DMS79 (cell line): ENCODE measurements at regions not wholly inside any gene's neighbourhood (a gene's known extent, or its start where the extent isn't known, plus 50 kb on each side); places are given as distances from the start of the nearest gene placed in this dataset.
"Not testable (repeated sequence)": the region's sequence is repeated elsewhere in the genome, so short reads cannot be mapped to it uniquely, and the experiment has no call there.

ENCODE experiments used
- DNase-seq: peaks from one replicate; lab custom pipeline; 2025; lab: John Stamatoyannopoulos, UW

DNA sequence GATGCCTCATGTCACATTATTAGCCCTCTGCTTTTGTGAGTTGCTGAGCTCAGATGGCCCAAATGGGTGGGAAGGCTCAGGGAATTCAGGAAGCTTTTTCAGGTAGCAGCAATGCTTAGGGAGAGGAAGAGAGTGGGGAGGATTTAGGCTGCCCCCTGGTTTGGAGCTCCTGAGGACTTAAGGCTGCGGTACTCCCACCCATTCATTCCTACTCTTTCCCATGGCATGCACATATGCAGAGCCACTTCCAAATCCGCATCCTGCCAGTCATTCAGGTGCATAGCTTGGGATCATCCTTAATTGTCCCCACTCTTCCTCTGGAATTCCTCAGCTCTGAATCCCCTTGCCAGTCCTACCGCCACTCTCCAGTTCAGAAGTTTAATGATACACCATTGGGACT is 343.1 kb upstream of the FRG2C start:
- no peak for DNase-seq

DNA sequence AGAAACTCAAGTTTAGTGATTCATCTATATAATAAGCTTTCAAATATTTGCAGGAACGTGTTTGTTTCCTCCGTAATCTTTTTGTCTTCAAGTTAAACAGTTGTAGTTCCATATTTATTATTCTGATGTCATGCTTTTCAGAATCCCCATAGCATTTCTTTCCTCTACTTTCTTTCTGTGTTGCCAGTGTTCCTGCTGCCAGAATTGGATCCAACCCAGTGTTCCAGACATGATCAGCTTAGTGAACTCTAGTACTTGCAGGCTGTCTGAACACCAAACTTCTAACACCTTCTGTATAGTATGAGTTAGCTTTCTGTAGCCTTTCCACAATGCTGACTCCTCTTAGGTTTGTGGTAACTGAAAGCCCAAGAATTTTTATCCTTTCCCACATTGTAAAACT is 340.2 kb upstream of the FRG2C start:
- not testable (repeated sequence) for DNase-seq

DNA sequence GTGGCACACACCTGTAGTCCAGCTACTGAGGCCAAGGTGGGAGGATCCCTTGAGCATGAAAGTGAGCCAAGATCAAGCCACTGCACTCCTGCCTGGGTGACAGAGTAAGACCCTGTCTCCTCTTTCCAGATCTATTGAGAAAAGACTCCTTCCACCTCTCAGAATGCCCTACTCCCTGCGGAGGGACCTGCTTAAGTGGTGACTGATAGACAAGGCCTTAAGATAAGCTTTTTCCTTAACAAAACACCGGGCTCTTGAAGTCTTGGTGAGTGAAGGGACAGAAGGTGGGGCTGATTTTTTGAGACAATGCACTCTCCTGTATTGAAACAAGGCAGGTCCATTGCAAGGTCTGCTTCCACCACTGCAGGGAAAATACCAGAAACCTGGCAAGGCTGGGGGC is 338.4 kb upstream of the FRG2C start:
- DNase-seq = no peak

DNA sequence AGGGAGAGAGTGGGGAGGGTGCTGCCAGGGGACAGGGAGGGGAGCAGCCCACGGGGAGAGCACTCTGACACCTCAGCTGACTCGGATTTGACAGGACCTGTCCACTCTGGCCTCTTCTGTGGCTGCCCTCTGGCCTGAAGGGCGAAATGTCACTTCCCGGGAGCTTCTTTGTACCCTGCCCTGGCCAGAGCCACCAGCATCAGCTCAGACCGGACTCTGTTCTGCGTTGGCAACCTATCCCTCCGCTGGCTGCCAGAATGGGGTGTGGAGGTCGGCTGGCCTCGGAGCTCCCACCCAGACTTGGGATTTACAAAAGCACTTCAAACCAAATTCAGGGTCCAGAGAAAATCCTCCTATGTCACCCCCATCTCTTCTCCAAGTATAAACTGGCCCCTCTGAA is 336.7 kb upstream of the FRG2C start:
- no peak for DNase-seq

DNA sequence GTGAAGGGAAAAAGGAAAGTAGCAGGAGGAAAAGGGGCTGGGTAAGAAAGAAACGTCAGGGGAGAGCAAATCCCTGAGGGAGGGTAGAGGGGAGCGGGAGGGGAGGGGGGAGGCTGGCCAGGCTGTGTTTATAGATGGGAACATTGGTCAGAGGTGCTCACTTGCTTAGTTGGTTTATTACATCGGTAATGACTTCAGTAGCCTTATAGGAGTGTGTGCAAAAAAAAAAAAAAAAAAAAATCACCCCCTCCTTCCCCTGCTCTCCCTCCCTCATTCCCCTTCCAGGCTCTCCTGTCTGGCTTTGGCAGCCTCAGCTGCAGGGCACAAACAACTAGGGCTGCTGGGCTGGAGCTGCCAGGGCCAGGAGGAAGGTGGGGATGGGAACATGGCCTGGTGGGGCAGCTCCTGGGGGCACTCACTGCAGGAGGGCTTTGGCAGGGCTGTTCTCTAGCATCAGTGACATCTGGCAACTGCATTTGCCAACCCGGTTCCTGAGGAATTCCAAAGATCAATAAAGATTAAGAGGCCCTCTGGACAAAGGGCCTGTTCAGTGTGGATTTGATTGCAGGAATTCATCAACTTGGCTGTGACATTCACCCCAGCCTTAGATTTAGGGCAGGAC is 334.5 kb upstream of the FRG2C start:
- no peak for DNase-seq

DNA sequence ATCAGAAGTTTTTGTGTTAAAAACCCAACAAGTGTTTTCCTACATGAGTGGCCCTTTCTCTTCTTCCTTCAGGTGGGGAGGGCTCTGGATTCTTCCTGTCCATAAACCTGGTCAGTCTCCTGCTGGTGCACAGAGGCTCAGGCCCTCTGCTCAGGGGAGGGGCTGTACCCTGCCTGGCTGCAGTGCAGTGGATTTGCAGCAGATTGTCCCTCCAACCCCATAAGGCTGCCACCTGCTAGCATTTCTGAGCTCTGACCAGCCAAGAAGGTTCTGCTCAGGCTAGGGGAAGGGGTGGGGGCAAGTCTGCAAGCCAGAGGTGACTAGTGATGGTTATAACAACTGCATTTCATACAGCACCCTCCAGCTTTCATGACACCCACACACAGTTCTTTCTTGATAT is 333.7 kb upstream of the FRG2C start:
- not testable (repeated sequence) for DNase-seq

DNA sequence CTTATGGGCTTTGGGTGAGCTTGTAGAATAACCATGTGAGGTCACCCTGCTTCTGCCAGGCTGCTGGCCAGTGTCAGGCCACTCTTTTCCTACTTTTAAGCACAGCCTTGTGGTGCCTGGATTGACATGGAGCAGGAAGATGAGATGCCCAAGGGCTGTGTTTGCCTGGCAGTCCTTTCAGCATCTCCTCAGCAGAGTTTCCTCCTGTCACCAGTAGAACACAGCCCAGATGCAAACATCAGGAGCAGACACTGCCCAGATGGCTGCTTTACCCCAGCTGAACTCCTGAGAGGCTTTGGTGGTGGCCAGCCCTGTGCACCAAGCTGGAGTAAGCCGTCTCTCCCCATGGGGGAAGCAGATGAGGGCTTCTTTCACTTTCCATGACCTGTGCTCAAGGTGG is 332.0 kb upstream of the FRG2C start:
- not testable (repeated sequence) for DNase-seq

DNA sequence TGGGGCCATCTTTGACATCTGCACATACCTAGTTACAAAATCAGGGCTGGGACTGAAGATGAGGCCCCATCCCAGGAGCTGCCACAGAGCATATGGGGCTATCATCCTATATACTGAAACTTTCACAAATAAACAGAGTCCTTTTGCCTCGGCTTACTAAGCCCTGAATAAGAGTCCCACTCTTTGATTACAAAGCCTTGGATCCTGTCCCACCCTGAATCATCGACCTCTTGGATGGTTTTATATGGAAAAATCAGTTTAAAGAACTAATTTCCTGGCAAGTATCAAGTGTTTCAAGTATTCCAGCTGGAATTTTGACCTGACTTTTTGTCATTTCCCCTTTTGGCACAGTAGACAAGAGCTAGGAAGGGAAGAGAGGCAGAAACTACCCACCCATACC is 331.3 kb upstream of the FRG2C start:
- DNase-seq = no peak

DNA sequence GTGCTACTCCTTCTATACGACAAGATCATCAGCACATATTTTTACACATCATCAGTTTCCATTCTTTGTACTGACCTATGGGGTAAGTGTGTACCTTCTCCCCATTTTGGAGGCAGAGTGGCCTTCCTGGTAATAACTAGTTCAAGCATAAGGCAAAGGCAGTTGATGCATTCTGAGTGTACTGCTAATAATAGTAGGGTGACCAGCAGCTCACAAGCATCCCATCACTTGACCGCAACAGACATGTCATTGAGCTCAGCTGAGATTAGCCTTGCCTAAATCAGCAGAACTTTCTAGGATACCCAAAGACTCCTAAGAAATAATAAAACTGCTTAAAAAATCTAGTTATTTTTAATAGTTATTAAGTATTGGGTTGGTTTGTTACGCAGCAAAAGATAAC is 329.8 kb upstream of the FRG2C start:
- no peak for DNase-seq

DNA sequence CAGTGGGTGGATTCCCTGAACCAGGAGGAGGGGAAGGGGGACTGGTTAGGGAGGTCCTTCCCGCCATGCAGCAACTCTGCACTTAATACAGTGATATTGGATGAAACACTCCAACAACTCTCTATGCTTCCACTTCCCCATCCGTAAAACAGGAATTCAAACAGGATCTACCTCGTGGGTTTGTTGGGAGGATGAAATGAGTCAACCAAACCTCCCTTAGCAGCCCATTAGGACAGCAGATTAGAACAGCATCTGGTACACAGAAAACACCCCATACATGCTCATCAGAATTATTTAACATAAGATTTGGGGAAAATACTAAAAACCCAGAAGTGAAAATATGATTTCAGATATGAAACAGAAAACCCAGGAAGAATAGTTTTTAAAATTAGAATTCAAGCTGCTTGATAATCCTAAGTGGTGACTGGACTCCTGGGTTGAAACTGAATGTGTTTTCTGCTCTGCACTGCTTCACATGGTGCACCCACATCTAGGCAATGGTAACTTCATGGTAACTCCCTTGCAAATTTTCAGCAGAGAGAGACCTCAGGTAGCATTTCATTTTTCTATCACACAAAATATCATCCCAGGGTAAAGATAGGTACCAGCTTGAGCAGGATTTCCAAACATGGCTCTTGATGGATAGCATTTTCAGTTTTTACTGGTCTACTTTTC is 326.8 kb upstream of the FRG2C start:
- DNase-seq = no peak

DNA sequence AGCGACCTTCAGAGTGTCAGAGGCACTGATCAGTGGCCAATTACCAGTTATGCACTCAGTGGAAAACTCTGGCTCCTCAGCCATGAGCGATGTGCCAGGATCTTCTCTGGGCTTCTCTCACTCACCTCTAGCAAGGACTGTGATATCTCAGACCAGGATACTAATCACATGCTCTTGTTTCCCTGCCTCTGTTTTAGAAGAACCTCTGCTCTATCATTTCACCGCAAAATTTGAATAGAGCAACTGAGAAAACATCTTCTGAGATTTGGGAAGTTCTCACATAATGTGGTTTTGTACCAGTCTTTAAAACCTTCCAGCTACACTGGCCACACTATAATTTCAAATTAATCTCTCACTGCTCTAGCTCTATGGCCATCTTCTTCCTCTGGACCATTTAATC is 325.8 kb upstream of the FRG2C start:
- DNase-seq = no peak

DNA sequence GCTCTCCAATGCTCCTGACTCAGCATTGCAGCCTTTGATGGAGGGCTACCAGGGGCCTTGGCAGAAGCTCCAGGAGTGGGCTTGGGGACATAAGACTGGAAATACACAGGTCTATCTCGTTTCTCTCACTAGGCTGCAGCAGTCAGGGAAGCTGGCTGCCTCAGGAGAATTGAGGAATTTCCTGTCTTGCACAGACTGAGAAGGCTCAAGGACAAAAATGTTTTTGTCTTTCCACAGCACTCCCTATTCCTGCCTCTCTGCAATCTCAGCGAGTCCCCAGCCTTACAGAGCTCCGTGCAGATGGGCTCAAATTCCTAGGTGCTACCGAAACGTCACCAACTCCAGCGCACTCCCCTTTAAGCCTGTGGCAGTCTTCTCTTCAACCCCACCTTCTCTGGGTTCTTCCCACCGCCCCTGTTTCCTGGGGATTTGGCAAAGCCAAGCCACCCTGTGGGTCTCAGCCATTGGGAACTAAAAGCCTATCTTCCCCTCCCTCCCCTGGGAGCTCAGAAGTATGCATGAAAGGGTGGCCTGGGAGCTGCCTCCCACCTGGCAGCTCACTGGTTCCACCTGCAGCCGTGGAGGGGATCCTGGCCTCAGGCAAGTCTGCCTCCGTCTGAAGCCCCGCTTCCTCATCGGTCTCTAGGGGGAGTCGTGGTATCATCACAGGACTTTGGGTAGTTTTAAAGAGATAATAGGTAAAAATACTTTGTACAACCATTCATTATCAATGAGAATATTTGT is 322.6 kb upstream of the FRG2C start:
- DNase-seq = no peak

DNA sequence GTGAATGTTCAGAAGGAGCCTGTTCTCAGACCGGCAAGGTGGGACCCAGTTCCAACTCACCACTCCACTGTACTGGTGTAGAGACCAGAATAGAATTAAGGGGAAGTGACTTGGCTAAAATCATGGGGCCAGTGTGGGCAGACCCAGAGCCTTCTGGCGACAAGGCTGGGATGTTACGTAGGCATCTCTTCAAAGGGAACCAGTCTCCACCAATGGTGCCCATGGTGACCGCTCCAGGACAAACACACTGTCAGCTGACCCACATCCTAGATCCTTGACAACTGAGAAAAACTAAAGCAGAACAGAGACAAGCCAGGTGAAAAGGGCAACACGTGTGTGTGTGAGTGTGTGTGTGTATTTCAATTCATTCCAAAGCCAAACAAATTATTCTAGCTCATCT is 321.7 kb upstream of the FRG2C start:
- DNase-seq = no peak

DNA sequence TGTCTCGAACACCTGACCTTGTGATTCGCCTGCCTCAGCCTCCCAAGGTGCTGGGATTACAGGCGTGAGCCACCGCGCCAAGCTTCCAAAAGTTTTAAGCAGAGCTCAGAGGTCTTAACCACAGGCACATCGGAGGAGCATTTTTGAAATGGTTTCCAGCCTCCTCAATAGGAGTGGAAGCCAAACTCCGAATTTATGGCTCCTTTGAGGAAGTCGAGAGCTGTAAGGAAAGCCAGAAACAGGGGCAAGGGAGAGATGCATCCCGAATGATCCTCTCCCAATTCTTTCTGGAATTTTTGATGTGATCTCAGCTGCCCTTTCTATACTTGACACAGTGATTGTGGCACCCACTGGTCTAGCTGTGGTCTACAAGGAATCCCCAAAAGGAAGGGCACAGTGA is 313.6 kb upstream of the FRG2C start:
- DNase-seq = not testable (repeated sequence)

DNA sequence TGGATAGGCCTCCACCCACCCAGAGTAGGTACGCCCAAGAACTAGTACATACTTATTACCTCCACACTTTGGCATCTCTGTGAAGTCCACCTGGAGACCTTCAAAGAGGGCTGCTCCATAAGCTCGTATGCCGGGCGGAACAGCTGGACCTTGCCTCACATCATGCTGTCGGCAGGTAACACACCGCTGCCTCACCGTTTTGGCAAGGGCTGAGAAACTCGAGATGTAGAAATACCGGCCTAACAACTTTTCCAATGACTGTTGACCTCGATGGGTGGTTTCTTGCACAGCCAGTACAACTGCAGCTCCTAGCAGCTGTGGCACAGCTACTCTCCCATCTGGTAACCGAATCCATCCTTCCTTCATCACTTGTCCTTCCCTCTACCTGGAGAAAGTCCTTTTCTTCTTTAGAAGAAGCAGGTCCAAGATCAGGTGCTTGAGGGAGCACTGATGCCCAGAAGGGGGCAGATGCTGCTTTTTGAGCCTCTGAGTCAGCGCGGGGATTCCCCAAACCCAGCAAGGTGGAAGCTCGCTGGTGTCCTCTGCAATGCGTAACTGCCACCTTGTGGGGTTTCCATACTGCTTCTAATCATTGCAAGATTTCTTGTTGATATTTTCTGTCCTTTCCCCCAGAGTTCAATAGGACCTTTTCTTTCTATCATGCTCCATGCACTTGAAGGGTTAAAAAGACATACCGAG is 301.9 kb upstream of the FRG2C start:
- DNase-seq = peak; percentile 45

DNA sequence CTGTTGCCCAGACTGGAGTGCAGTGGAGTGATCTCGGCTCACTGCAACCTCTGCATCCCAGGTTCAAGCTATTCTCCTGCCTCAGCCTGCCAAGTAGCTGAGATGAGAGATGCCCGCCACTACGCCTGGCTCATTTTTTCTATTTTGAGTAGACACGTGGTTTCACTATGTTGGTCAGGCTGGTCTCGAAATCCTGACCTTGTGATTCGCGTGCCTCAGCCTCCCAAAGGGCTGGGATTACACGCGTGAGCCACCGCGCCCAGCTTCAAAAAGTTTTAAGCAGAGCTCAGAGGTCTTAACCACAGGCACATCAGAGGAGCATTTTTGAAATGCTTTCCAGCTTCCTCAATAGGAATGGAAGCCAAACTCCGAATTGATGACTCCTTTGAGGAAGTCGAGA is 291.2 kb upstream of the FRG2C start:
- not testable (repeated sequence) for DNase-seq

DNA sequence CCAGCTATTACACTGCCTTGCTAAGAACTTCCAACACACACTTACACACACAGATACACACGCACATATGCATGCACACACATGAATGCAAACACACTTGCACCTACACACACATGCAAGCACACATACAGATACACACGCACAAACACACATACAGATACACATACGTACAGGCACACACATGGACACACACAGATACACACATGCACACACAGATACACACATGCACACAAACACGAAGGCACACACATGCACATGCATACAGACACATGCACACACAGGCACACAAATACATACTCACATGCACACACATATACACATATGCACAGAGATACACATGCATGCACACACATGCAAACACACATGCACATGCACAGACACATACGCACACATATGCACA is 284.3 kb upstream of the FRG2C start:
- not testable (repeated sequence) for DNase-seq

DNA sequence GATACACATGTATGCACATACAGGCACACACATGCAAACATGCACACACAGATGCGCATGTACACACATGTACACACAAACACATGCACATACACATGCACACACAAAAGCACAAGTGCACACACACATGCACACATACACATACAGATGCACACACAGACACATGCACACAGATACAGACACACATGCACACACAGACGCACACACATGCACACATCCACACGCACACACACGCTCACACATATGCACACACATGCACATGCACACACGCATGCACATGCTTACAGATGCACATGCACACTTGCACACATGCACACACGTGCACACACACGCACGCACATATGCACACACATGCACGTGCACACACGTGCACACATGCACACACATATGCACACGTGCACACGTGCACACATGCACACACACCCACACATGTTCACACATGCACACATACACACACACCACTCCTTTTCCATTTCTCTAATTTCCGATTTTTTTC is 283.8 kb upstream of the FRG2C start:
- DNase-seq = no peak

DNA sequence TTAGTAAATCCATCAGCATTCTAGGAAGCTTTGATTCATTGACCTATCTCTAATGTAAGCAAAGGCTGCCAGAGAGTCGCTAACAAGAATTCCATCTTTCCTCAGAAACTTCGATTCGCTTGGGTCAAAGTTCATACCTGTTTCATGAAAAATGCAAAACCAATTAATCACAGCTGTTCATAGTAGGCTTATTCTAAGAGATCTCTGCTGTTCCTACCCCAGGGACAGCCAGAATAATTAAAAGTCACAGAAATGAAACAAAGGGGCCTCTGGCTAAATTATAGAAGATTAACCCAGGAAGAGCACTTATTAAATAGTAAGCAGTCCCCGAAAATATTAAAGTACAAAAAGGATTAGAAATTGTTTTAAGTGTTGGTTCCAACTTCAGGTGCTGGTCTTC is 280.1 kb upstream of the FRG2C start:
- DNase-seq = not testable (repeated sequence)

DNA sequence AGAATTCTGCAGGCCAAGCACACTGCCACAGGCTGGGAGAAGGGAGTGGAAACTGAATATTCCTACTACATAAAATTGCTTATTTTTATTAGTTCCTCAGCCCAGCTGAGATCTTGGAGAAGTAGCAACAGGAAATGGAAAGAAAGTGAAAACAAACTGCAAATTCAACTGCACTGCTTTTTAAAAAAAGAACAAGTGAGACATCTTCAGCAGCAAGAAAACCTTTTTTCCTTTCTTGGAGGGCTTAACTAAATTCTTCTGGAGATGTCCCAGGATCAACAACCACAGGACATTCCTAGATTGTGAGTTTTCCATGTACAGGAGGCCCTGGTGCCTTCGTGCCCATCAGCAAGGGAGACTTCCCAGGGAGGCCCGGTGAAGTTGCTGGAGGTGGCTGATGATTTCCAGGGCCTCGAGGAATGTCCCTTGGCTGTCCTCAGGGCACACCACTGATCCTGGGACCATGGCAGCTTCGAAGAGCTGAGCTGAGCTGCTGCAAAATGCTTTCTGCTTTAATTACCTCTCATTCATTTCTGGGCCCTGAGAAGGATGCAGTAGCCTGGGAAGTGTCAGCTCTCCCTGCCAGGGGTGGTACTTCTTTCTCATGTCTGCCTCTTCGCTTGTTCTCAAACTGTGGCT is 275.5 kb upstream of the FRG2C start:
- DNase-seq = not testable (repeated sequence)

DNA sequence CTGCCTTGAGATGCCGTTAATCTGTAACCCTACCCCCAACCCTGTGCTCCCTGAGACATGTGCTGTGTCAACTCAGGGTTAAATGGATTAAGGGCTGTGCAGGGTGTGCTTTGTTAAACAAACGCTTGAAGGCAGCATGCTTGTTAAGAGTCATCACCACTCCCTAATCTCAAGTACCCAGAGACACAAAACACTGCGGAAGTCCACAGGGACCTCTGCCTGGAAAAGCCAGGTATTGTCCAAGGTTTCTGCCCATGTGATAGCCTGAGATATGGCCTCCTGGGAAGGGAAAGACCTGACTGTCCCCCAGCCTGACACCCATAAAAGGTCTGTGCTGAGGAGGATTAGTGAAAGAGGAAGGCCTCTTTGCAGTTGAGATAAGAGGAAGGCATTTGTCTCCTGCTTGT is 270.8 kb upstream of the FRG2C start:
- not testable (repeated sequence) for DNase-seq

DNA sequence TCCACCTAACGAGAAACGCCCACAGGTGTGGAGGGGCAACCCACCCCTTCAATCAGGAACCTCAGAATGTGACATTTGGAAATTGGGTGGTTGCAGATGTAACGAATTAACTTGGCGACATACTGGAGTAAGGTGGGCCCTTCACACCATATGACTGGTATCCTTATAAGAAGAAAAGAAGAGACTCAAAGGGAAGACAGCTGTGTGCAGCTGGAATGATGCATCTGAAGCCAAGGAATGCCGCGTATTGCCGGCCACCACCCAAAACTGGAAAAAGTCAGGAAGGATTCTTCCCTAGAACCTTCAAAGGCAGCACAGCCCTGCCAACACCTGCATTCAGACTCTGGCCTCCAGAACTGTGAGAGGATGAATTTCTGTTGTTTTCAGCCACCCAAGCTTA is 270.0 kb upstream of the FRG2C start:
- DNase-seq = not testable (repeated sequence)
